Adipocyte (in vitro differentiated cells): ENCODE measurements at regions not wholly inside any gene's neighbourhood (a gene's known extent, or its start where the extent isn't known, plus 50 kb on each side); places are given as distances from the start of the nearest gene placed in this dataset.
"Not testable (repeated sequence)": the region's sequence is repeated elsewhere in the genome, so short reads cannot be mapped to it uniquely, and the experiment has no call there.

ENCODE experiments used
- DNase-seq: peaks from one replicate; pipeline ENCODE4 v3.0.0-alpha.2; 2015; ENCODE audit warnings: low read depth
- H3K27me3 ChIP-seq: replicated peaks from 2 replicates; pipeline ENCODE4 v1.7.0; 2013; ENCODE audit warnings: mild to moderate bottlenecking, low read length, moderate library complexity; ENCODE audit not compliant: control insufficient read depth, insufficient read depth
- H3K36me3 ChIP-seq: 2 replicates; pipeline ENCODE4 v1.7.0; 2013; ENCODE audit warnings: low read length, mild to moderate bottlenecking, moderate library complexity; ENCODE audit not compliant: control insufficient read depth, insufficient read depth, severe bottlenecking
- H3K4me1 ChIP-seq: 2 replicates; pipeline ENCODE4 v1.7.0; 2013; ENCODE audit warnings: mild to moderate bottlenecking, low read length, moderate library complexity; ENCODE audit not compliant: control insufficient read depth, insufficient read depth
- H3K4me3 ChIP-seq: 2 replicates; pipeline ENCODE4 v1.7.0; 2013; ENCODE audit warnings: mild to moderate bottlenecking, low read length, moderate library complexity
- H3K9ac ChIP-seq: 2 replicates; pipeline ENCODE4 v1.7.0; 2013; ENCODE audit warnings: mild to moderate bottlenecking, low read length, moderate library complexity
- H3K9me3 ChIP-seq: 2 replicates; pipeline ENCODE4 v1.7.0; 2013; ENCODE audit warnings: mild to moderate bottlenecking, low read length, moderate library complexity; ENCODE audit not compliant: control insufficient read depth

DNA sequence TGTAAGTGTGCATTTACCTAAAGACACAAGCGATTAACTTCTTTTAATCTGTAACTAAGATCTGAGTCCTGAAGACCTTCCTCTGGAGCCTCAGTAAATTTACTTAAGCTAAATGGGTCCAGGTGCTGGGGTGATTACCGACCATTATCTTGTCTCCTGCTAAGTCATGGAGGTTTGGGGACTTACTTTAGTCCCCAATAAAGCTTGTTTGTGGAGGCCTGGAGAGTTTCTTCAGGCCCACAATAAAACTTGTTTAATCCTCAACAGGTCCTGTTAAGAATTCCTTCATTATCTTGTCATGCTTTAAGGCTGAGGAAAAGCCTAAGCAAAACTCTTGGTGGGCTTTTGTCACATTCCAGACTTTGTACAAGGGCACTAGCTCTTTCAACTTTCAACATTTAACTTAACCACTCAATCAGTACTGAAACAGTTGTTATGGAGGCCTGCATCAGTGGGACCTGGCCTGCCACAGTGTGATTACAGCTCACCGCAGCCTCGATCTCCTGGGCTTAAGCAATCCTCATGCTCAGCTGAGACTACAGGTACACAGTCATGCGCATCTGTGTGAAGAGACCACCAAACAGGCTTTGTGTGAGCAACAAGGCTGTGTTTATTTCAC, 84.0 kb downstream of the FMO4 start:
- Histone ChIP-seq H3K9me3 (no peaks in the 10 kb centered on the region), H3K27me3 (no peaks in the 10 kb centered on the region), H3K9ac (no peak overlapping the region), H3K4me1 (peaks cover under 1% of the 10 kb centered on the region), H3K4me3 (no peak overlapping the region), H3K36me3 (no peaks in the 10 kb centered on the region)
- no peak for DNase-seq

DNA sequence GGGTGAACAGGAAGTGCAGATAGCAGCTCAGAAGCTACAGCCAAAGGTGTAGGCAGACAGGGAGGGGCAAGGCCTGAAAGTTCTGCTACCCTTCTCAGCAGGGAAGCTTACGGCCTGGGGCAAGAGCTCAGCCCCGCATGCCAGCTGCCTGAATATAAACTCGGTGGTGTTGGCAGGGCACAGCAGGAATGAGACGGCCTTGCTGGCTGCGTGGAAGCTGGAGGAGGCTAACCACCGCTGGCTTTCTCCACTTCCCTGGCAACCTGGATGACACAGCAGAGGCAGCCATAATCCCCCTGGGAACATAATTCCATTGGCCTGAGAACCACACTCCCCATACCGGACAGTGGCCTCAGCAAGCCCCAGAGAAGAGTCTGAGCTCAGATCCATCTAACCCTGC, 81.9 kb upstream of the PRRC2C start:
- DNase-seq, result peak; percentile 36
- no peak overlapping the region for H3K4me3 ChIP-seq

DNA sequence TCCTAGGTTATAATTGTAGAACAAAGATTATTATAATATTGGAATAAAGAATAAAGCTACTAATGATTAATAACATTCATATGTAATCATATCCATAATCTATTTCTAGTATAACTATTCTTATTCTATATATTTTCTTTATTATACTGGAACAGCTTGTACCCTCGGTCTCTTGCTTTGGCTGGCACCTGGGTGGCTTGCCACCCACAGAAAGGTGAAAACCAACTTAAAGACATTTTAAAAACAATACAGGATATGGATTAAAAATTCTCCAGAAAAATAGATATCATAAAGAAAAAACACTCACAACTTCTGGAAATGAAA, 80.0 kb upstream of the PRRC2C start:
- Histone ChIP-seq H3K9ac (no peak overlapping the region), H3K4me3 (no peak overlapping the region), H3K9me3 (no peaks in the 10 kb centered on the region), H3K4me1 (peaks cover 8% of the 10 kb centered on the region), H3K27me3 (no peaks in the 10 kb centered on the region), H3K36me3 (no peaks in the 10 kb centered on the region)
- no peak for DNase-seq

More for the DNA sequence above, 81.9 kb upstream of the PRRC2C start:
- Histone ChIP-seq H3K9ac (no peak overlapping the region), H3K36me3 (no peaks in the 10 kb centered on the region), H3K4me1 (peaks cover 8% of the 10 kb centered on the region), H3K9me3 (no peaks in the 10 kb centered on the region), H3K27me3 (no peaks in the 10 kb centered on the region)

DNA sequence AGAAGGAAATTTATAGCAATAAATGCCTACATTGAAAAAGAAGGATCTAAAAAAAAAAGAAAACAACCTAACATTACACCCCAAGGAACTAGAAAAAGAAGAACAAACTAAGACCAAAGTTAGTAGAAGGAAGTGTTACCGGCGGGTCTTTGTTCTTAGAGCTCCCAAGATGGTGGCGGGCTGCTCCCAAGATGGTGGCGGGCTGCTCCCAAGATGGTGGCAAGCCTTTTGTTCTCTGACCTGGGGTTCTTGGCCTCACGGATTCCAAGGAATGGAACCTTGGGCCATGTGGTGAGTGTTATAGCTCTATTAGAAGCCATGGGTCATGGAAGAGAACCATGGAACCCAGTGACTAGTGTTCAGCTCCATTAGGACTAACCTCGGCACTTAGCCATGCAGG, 71.8 kb upstream of the PRRC2C start:
- H3K9me3 ChIP-seq, H3K4me1 ChIP-seq, DNase-seq: not testable (repeated sequence)

DNA sequence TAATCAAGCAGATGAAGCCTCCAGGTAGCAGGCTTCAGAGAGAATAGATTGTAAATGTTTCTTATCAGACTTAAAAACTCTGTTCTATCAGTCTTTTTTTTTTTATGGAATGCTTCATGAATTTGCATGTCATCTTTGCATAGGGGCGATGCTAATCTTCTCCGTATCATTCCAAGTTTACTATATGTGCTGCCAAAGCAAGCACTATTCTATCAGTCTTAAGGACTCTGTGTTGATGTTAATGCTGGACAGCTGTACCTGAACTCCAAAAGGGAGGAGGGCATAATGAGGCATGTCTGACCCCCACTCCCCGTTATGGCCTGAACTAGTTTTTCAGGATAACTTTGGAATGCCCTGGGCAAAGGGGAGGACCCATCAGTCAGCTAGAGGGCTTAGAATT, 66.8 kb upstream of the PRRC2C start:
- Histone ChIP-seq H3K9ac (no peak overlapping the region), H3K4me1 (peaks cover 9% of the 10 kb centered on the region), H3K36me3 (no peaks in the 10 kb centered on the region), H3K27me3 (no peaks in the 10 kb centered on the region), H3K4me3 (no peak overlapping the region), H3K9me3 (no peaks in the 10 kb centered on the region)
- no peak for DNase-seq

More for the DNA sequence above, 71.8 kb upstream of the PRRC2C start:
- not testable (repeated sequence) for H3K9ac ChIP-seq, H3K4me3 ChIP-seq, H3K27me3 ChIP-seq, H3K36me3 ChIP-seq

DNA sequence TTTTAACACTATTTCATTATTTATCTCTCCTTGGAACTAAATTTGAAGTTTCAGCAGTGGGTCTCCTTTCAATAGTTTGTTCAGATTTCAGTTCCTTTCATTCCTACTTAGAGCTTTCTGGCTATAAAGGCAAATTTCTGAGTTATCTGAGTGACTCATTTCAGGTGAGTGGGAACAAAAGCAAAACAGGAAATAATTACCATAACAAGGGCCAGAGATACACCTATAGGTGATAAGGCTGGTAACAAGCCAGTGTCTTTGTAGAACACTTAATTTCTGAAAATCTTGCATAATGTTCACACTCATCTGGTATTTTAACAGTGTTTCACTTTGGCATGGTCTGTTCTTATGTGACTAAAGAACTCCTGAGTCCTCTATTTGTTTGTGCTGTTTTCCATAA, 64.5 kb upstream of the PRRC2C start:
- Histone ChIP-seq H3K9me3 (no peaks in the 10 kb centered on the region), H3K4me3 (no peak overlapping the region), H3K9ac (no peak overlapping the region), H3K27me3 (no peaks in the 10 kb centered on the region), H3K4me1 (peaks cover 9% of the 10 kb centered on the region), H3K36me3 (no peaks in the 10 kb centered on the region)
- DNase-seq, result no peak

DNA sequence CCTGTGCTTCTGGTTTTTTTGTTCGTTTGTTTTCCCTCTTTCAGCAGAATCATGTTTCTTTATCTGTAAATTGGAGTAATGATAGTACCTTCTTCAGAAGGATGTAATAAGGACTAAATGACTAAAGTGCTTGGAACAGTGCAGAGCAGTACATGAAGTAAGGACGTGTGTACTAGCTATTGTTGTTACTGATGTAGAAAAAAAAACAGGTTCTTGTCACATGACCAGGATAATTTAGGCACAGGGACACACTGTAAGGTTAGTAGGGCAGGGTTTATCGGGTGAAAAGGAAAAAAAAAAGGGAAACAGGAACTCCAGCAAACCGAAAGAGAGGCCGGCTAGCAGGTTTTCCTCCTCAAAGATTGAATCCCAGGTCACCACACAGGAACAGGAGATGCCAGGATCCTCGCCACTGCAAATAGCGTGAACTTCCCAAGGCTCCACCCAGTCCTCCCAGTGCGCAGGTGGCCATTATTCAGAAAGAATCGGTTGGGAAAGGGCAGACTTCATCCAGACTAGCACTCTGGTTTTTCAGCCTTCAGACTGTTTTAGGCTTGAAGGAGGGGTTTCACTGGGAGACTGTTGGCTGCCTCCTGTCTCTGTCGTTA, 63.8 kb upstream of the PRRC2C start:
- DNase-seq, result no peak
- Histone ChIP-seq H3K36me3 (no peaks in the 10 kb centered on the region), H3K9ac (no peak overlapping the region), H3K9me3 (no peaks in the 10 kb centered on the region), H3K4me3 (no peak overlapping the region), H3K4me1 (peaks cover 9% of the 10 kb centered on the region), H3K27me3 (no peaks in the 10 kb centered on the region)

DNA sequence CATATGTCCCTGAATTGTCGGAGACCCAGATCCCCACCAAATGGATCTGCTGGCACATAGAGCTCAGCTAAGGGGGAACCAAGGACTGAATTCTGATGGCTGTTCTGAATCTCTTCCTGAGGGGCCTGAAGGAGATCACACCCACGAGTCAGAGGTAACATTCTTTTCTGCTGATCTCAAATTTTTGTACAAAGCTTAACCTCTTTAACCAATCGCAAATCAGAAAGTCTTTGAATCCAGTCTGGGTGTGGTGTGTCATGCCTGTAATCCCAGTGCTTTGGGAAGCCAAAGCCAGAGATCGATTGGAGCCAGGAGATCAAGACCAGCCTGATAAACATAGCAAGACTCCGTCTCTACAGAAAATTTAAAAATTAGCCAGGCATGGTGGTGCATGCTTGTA, 62.8 kb upstream of the PRRC2C start:
- H3K9me3 ChIP-seq, result no peaks in the 10 kb centered on the region
- H3K9ac ChIP-seq, result no peak overlapping the region
- H3K4me1 ChIP-seq, result peaks cover 9% of the 10 kb centered on the region
- DNase-seq, result no peak
- H3K27me3 ChIP-seq, result no peaks in the 10 kb centered on the region
- no peaks in the 10 kb centered on the region for H3K36me3 ChIP-seq
- H3K4me3 ChIP-seq, result no peak overlapping the region

DNA sequence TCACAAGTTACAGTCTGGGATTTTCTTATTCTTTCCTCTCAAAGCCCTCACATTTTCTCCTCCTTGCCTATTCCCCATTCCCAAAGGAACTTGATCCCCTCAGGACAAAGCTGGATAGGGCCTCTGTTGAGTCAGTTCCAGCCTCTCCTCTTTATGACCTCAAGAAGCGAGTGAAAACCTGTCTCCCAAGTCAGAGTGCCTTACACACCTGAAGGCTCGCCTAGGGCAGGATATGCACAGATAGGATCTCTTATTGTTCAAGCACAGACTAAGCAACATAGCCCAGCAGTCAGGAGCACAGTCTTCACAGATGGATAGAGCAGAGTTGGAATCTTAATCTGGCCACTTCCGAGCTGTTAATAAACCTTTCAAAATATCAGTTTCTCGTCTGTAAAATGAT, 60.8 kb upstream of the PRRC2C start:
- Histone ChIP-seq H3K36me3 (no peaks in the 10 kb centered on the region), H3K4me3 (no peak overlapping the region), H3K9me3 (peaks cover 8% of the 10 kb centered on the region), H3K4me1 (peaks cover 9% of the 10 kb centered on the region), H3K9ac (no peak overlapping the region), H3K27me3 (no peaks in the 10 kb centered on the region)
- no peak for DNase-seq

DNA sequence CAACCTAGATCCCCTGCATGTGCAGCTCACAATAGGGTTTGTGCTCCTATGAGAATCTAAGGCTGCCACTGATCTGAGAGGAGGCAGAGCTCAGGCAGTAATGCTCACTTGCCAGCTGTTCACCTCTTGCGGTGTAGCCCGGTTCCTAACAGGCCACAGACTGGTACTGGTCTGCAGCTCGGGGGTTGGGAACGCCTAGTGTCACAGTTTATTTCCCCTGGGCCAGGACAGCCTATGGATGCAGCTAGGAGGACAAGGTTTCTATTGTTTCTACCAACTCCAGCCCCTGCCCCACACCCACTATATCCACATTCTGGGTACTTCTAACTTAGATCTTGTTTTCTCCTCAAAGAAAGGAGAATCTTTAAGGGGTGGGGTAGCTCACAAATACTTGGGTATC, 58.7 kb upstream of the PRRC2C start:
- Histone ChIP-seq H3K9me3 (peaks cover 10% of the 10 kb centered on the region), H3K36me3 (no peaks in the 10 kb centered on the region)

DNA sequence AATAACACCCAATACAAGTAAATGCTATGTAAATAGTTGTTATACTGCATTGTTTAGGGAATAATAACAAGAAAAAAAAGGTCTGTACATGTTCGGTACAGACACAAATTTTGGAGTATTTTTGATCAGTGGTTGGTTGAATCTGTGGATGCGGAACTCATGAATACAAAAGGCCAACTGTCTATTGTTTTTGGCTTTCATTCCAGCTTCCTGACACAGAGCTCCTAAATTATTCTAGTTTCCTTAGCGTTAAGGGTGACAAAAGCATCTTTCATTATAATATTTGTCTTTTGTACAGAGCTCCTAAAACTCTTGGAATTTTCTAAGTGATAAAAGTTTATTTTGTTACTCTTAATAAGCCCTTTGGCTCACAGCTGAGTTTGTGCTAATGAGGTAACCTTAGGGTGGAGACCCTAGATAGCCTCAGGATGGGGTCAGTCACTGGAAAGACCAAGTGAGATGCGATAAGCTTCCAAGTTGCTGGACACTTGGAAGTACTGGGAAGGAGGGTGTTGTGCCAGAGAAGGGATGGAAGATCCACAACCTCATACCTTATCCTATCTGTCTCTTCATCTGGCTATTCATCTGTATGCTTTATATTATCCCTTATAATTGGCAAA, 57.4 kb upstream of the PRRC2C start:
- Histone ChIP-seq H3K9ac (no peak overlapping the region), H3K4me1 (no peaks in the 10 kb centered on the region), H3K9me3 (peaks cover 10% of the 10 kb centered on the region), H3K36me3 (no peaks in the 10 kb centered on the region), H3K27me3 (no peaks in the 10 kb centered on the region), H3K4me3 (no peak overlapping the region)
- DNase-seq, result no peak

More for the DNA sequence above, 58.7 kb upstream of the PRRC2C start:
- H3K4me3 ChIP-seq, result no peak overlapping the region
- H3K4me1 ChIP-seq, result peaks cover 6% of the 10 kb centered on the region
- no peak overlapping the region for H3K9ac ChIP-seq
- DNase-seq, result no peak
- no peaks in the 10 kb centered on the region for H3K27me3 ChIP-seq
